HCT116 (cell line): ENCODE measurements at regions not wholly inside any gene's neighbourhood (a gene's known extent, or its start where the extent isn't known, plus 50 kb on each side); places are given as distances from the start of the nearest gene placed in this dataset.

Source experiments
- ATAC-seq: fragments of 200-7000 bp; cut with Tn5 transposase; 2 replicates; pipeline ENCODE4 v1.9.1; 2020; ENCODE audit warnings: mild to moderate bottlenecking, moderate library complexity
- BruUV-seq: library from RNA; stranded (reverse); fragments of 400-500 nt; replicated peaks from 2 replicates; lab custom pipeline; 2021; lab: Mats Ljungman, UMichigan
- CTCF ChIA-PET: fragments of 300-600 bp; sonication (Branson Sonifier 250); formaldehyde crosslinking; loops from one replicate; lab custom pipeline; 2021; ENCODE audit warnings: antibody characterized with exemption; lab: Charles Lee
- POLR2A ChIA-PET: fragments of 300-600, 350-600 bp; sonication (Branson Sonifier 250); formaldehyde crosslinking; loops from one replicate; lab custom pipeline; 2021; ENCODE audit warnings: antibody characterized with exemption; lab: Charles Lee
- RAD21 ChIA-PET, 2 experiments: fragments of 300-600 bp; sonication (Branson Sonifier 250); formaldehyde crosslinking; loops; one replicate each; lab custom pipeline; 2023; ENCODE audit warnings: low total read pairs in 2 of 2; ENCODE audit not compliant: uncharacterized antibody in 2 of 2, unreplicated experiment in 2 of 2, low non-redundant PET in 1 of 2; lab: Charles Lee
- DNase-seq: peaks from one replicate; pipeline ENCODE4 v3.0.0-alpha.2; 2010; ENCODE audit warnings: low read depth, low spot score
- H2AFZ ChIP-seq: fragments of 200-600 bp; shearing (Covaris generic), sonication (generic); 2 replicates; pipeline ENCODE4 v1.6.1; 2017; ENCODE audit warnings: low read depth, mixed run types, mixed read lengths, antibody characterized with exemption, low read length; ENCODE audit not compliant: poor library complexity, severe bottlenecking
- H3K27ac ChIP-seq: 2 replicates; pipeline ENCODE4 v1.5.1; 2012; ENCODE audit warnings: low read depth, low read length
- H3K27me3 ChIP-seq: fragments of 200-600 bp; sonication (generic); 2 replicates; pipeline ENCODE4 v1.6.1; 2016; ENCODE audit warnings: mixed run types, low read length, mixed read lengths; ENCODE audit not compliant: insufficient read depth
- H3K36me3 ChIP-seq, 2 experiments: fragments of 200-500 bp in 1 of 2; fragments of 200-600 bp in 1 of 2; sonication (Bioruptor generic) in 1 of 2; sonication (generic) in 1 of 2; 2 replicates each; pipeline versions ENCODE4 v1.5.1 to v1.6.1; 2014 to 2016; ENCODE audit warnings: low read length in 2 of 2, inconsistent platforms in 1 of 2, mixed read lengths in 1 of 2, mixed run types in 1 of 2; ENCODE audit not compliant: insufficient read depth in 2 of 2, control insufficient read depth in 1 of 2
- H3K4me1 ChIP-seq, 2 experiments: fragments of 200-600 bp in 1 of 2; sonication (generic) in 1 of 2; 2 replicates each; pipeline versions ENCODE4 v1.5.1 to v1.6.1; 2012 to 2017; ENCODE audit warnings: low read length in 2 of 2, inconsistent platforms in 1 of 2, mild to moderate bottlenecking in 1 of 2, mixed read lengths in 1 of 2, mixed run types in 1 of 2, moderate library complexity in 1 of 2; ENCODE audit not compliant: insufficient read depth in 2 of 2, control insufficient read depth in 1 of 2
- H3K4me2 ChIP-seq: fragments of 200-600 bp; sonication (generic); 2 replicates; pipeline ENCODE4 v1.6.1; 2017; ENCODE audit warnings: mixed run types, low read length, mixed read lengths
- H3K4me3 ChIP-seq, 2 experiments: fragments of 200-600 bp in 1 of 2; sonication (generic) in 1 of 2; replicated peaks in 1 of 2; 2 replicates each; pipeline ENCODE4 v1.5.1; 2011 to 2016; ENCODE audit warnings: low read length in 2 of 2, control low read depth in 1 of 2, low read depth in 1 of 2, mild to moderate bottlenecking in 1 of 2, mixed read lengths in 1 of 2, mixed run types in 1 of 2
- H3K79me2 ChIP-seq: fragments of 200-600 bp; sonication (generic); 2 replicates; pipeline ENCODE4 v1.6.1; 2017; ENCODE audit warnings: mild to moderate bottlenecking, mixed run types, low read length, moderate library complexity, mixed read lengths; ENCODE audit not compliant: insufficient read depth
- H3K9ac ChIP-seq: fragments of 200-600 bp; sonication (generic); 2 replicates; pipeline ENCODE4 v1.6.1; 2016; ENCODE audit warnings: low read length, mixed read lengths
- H3K9me2 ChIP-seq: fragments of 200-600 bp; sonication (generic), shearing (Covaris generic); 2 replicates; pipeline ENCODE4 v1.6.1; 2017; ENCODE audit warnings: mixed run types, mild to moderate bottlenecking, moderate library complexity; ENCODE audit not compliant: insufficient read depth
- H3K9me3 ChIP-seq, 2 experiments: fragments of 200-500 bp in 1 of 2; fragments of 200-600 bp in 1 of 2; sonication (Bioruptor generic) in 1 of 2; sonication (generic) in 1 of 2; 2 replicates each; pipeline ENCODE4 v1.6.1; 2014 to 2017; ENCODE audit warnings: low read length in 2 of 2, mixed read lengths in 2 of 2, inconsistent platforms in 1 of 2, low read depth in 1 of 2, mild to moderate bottlenecking in 1 of 2, mixed run types in 1 of 2, moderate library complexity in 1 of 2; ENCODE audit not compliant: control insufficient read depth in 1 of 2, insufficient read depth in 1 of 2
- H4K20me1 ChIP-seq: fragments of 200-600 bp; sonication (generic), shearing (Covaris generic); 2 replicates; pipeline ENCODE4 v1.6.1; 2017; ENCODE audit warnings: mixed run types, mild to moderate bottlenecking, moderate library complexity; ENCODE audit not compliant: insufficient read depth
- CEBPB ChIP-seq: IDR thresholded peaks from 2 replicates; pipeline ENCODE4 v1.6.1; 2012; ENCODE audit warnings: low read depth
- EZH2 ChIP-seq: fragments of 200-600 bp; sonication (generic); IDR thresholded peaks from 2 replicates; pipeline ENCODE4 v1.6.1; 2017; ENCODE audit warnings: antibody characterized with exemption, mixed run types
- FOSL1 ChIP-seq: IDR thresholded peaks from 2 replicates; pipeline ENCODE4 v1.6.1; 2012; ENCODE audit warnings: low read depth
- SP1 ChIP-seq: IDR thresholded peaks from 2 replicates; pipeline ENCODE4 v1.6.1; 2012; ENCODE audit warnings: low read depth
- SRF ChIP-seq: IDR thresholded peaks from 2 replicates; pipeline ENCODE4 v1.6.1; 2012; ENCODE audit warnings: low read depth
- ZFX ChIP-seq: fragments of 450-650 bp; IDR thresholded peaks from 2 replicates; pipeline ENCODE4 v1.6.1; 2017
- intact Hi-C: fragments of 100-400 bp; cut with micrococcal nuclease; formaldehyde crosslinking; loops from 2 replicates; pipeline ENCODE4 v1.10.0; 2022
- TF ChIP-seq, protein P1 (sequence below), 3 experiments: fragments of 200-600 bp in 1 of 3; sonication (generic) in 1 of 3; IDR thresholded peaks in 2 of 3; conservative IDR thresholded peaks in 1 of 3; 2 replicates each; pipeline ENCODE4 v1.5.1; 2012 to 2017; ENCODE audit warnings: low read depth in 2 of 3, low read length in 2 of 3, antibody characterized with exemption in 1 of 3, borderline replicate concordance in 1 of 3, control low read depth in 1 of 3, mild to moderate bottlenecking in 1 of 3, mixed read lengths in 1 of 3, mixed run types in 1 of 3, moderate library complexity in 1 of 3; ENCODE audit not compliant: insufficient read depth in 1 of 3
- TF ChIP-seq, protein P2 (sequence below): IDR thresholded peaks from 2 replicates; pipeline ENCODE4 v1.6.1; 2012; ENCODE audit warnings: low read depth
- TF ChIP-seq, protein P3 (sequence below): IDR thresholded peaks from 2 replicates; pipeline ENCODE4 v1.6.1; 2012

DNA sequence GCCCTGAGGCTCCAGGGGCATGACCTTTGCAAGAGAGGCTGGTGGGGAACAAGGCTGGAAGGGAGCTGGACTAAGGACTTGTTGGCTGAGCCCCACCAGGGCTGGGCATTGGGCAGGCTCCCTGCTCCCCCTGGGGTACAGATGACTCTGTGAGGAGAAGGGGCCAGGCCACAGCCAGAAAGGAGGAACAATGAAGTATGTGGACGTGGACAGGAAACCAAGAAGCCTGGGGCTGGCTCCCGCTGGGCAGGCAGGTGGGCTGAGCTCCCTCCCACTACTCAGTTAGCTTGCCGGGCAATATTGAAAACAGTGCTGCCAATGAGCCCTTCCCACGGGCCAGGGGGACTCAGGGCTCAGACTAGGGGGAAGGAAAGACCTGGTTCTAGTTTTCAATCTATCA, 66.1 kb upstream of the SPTLC1 start:
- POLR2A ChIA-PET, result no interaction called here
- Histone ChIP-seq H3K9me2 (0 out of 2 replicates have a peak, but pooled peaks cover 3% of the 10 kb centered on the region), H3K4me1 (peaks cover 0 to 4% of the 10 kb centered on the region in 2 experiments; a peak in 1 of 4 replicates), H3K27ac (no peak overlapping the region), H3K4me3 (no peak overlapping the region), H3K4me2 (no peak overlapping the region), H4K20me1 (no peaks in the 10 kb centered on the region), H3K9me3 (no peaks in the 10 kb centered on the region; a peak in 1 of 4 replicates), H3K27me3 (no peaks in the 10 kb centered on the region), H3K9ac (no peak overlapping the region), H3K79me2 (no peaks in the 10 kb centered on the region), H3K36me3 (no peaks in the 10 kb centered on the region), H2AFZ (no peak overlapping the region)
- ATAC-seq (no peak), DNase-seq (no peak)
- TF ChIP-seq SRF (no peak), EZH2 (no peak), CEBPB (no peak), FOSL1 (no peak), ZFX (no peak), SP1 (no peak)
- TF ChIP-seq, protein P1, sequence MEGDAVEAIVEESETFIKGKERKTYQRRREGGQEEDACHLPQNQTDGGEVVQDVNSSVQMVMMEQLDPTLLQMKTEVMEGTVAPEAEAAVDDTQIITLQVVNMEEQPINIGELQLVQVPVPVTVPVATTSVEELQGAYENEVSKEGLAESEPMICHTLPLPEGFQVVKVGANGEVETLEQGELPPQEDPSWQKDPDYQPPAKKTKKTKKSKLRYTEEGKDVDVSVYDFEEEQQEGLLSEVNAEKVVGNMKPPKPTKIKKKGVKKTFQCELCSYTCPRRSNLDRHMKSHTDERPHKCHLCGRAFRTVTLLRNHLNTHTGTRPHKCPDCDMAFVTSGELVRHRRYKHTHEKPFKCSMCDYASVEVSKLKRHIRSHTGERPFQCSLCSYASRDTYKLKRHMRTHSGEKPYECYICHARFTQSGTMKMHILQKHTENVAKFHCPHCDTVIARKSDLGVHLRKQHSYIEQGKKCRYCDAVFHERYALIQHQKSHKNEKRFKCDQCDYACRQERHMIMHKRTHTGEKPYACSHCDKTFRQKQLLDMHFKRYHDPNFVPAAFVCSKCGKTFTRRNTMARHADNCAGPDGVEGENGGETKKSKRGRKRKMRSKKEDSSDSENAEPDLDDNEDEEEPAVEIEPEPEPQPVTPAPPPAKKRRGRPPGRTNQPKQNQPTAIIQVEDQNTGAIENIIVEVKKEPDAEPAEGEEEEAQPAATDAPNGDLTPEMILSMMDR (IDR thresholded peaks at IDR 0.05 in 2 of 3, conservative IDR thresholded peaks at IDR 0.05 in 1 of 3; ENCODE audit: borderline replicate concordance in 1 of 3, insufficient read depth in 1 of 3, low read depth in 2 of 3, low read length in 2 of 3), result no peak
- TF ChIP-seq, protein P2, sequence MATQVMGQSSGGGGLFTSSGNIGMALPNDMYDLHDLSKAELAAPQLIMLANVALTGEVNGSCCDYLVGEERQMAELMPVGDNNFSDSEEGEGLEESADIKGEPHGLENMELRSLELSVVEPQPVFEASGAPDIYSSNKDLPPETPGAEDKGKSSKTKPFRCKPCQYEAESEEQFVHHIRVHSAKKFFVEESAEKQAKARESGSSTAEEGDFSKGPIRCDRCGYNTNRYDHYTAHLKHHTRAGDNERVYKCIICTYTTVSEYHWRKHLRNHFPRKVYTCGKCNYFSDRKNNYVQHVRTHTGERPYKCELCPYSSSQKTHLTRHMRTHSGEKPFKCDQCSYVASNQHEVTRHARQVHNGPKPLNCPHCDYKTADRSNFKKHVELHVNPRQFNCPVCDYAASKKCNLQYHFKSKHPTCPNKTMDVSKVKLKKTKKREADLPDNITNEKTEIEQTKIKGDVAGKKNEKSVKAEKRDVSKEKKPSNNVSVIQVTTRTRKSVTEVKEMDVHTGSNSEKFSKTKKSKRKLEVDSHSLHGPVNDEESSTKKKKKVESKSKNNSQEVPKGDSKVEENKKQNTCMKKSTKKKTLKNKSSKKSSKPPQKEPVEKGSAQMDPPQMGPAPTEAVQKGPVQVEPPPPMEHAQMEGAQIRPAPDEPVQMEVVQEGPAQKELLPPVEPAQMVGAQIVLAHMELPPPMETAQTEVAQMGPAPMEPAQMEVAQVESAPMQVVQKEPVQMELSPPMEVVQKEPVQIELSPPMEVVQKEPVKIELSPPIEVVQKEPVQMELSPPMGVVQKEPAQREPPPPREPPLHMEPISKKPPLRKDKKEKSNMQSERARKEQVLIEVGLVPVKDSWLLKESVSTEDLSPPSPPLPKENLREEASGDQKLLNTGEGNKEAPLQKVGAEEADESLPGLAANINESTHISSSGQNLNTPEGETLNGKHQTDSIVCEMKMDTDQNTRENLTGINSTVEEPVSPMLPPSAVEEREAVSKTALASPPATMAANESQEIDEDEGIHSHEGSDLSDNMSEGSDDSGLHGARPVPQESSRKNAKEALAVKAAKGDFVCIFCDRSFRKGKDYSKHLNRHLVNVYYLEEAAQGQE, result no peak
- TF ChIP-seq, protein P3, sequence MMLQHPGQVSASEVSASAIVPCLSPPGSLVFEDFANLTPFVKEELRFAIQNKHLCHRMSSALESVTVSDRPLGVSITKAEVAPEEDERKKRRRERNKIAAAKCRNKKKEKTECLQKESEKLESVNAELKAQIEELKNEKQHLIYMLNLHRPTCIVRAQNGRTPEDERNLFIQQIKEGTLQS, result no peak
- RAD21 ChIA-PET, result no interaction called here
- BruUV-seq, result no TSS peak
- CTCF ChIA-PET, result no interaction called here
- intact Hi-C loops, result no loop called here
